AG09309 (cell line): ENCODE measurements at regions not wholly inside any gene's neighbourhood (a gene's known extent, or its start where the extent isn't known, plus 50 kb on each side); places are given as distances from the start of the nearest gene placed in this dataset.

ENCODE experiments used
- DNase-seq: peaks from one replicate; pipeline ENCODE4 v3.0.0-alpha.2; 2010; ENCODE audit warnings: low read depth
- H3K4me3 ChIP-seq: 2 replicates; pipeline ENCODE4 v1.5.1; 2011; ENCODE audit warnings: mild to moderate bottlenecking, low read depth, low read length, moderate library complexity; ENCODE audit not compliant: control insufficient read depth
- TF ChIP-seq, protein P1 (sequence below): IDR thresholded peaks from 2 replicates; pipeline ENCODE4 v1.5.1; 2011; ENCODE audit warnings: mild to moderate bottlenecking, low read depth, low read length, inconsistent platforms; ENCODE audit not compliant: insufficient read depth, control insufficient read depth; ENCODE audit errors: missing control alignments

- H3K4me3 ChIP-seq, result no peak overlapping the region
- TF ChIP-seq, protein P1, sequence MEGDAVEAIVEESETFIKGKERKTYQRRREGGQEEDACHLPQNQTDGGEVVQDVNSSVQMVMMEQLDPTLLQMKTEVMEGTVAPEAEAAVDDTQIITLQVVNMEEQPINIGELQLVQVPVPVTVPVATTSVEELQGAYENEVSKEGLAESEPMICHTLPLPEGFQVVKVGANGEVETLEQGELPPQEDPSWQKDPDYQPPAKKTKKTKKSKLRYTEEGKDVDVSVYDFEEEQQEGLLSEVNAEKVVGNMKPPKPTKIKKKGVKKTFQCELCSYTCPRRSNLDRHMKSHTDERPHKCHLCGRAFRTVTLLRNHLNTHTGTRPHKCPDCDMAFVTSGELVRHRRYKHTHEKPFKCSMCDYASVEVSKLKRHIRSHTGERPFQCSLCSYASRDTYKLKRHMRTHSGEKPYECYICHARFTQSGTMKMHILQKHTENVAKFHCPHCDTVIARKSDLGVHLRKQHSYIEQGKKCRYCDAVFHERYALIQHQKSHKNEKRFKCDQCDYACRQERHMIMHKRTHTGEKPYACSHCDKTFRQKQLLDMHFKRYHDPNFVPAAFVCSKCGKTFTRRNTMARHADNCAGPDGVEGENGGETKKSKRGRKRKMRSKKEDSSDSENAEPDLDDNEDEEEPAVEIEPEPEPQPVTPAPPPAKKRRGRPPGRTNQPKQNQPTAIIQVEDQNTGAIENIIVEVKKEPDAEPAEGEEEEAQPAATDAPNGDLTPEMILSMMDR, result no peak
- DNase-seq, result no peak
Observed at GRCh38 chr15:93780073-93780472, 451.3 kb upstream of the MCTP2 start.

DNA sequence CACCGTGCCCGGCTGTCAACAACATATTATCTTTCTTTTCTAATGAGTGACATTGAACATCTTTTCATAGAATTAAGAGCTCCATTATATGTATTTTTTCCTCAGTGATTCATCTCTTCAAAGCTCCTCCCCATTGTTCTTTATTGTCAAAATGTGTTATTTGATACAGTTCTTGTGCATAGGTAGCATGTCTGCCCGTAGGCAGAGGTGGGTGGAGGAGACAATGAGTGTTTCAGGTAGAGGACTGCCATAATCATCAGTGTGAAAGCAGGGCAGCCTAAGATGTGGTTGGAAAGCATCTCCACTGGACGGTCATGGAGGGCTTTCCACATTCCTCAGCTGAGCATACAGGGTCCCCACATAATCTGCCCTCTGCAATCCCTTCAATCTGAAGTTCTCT, 452.0 kb upstream of the MCTP2 start:
- DNase-seq, result no peak
- TF ChIP-seq, protein P1, result no peak
- no peak overlapping the region for H3K4me3 ChIP-seq

DNA sequence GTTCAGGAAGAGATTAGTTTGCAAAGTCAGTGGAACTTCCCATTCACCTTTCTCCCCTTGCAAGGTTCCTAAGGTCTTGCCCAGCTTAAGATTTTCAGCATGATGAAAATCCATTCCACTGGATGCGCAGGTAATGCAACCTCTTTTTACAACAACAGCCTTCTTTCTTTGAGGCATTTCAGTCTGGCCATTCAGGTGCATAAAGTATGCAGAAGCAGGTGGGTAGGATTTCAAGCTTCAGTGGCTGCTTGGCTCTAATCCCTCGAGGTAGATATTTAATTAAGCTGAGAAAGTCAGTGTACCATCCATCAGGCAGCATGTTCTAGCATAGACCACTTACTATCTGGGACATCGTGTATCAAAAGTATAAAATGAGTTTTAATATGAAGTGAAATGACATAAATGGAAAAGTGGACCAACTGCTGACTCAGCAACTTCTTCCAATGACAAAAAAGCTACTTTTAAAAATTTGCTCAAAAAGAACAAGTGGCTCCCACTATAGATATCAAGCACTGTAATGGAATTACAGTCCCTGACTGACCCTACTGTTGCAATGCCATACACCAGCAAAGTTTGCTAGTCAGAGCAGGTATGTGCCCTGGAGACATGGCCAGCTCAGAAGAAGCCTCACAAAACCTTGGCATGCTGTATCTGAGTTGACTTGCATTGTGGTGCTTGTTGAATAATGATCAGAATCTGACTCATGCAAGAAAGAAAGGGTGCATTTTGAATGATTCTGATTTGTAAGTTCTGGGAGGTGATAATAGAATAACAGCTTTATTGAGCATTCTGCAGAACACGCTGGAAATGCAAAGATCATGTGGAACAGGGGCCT, 459.9 kb upstream of the MCTP2 start:
- DNase-seq, result no peak
- no peak overlapping the region for H3K4me3 ChIP-seq
- TF ChIP-seq, protein P1, result no peak

GRCh38 chr15:93770788-93771187, 460.6 kb upstream of the MCTP2 start:
- TF ChIP-seq, protein P1, result no peak
- no peak overlapping the region for H3K4me3 ChIP-seq
- DNase-seq, result no peak

DNA sequence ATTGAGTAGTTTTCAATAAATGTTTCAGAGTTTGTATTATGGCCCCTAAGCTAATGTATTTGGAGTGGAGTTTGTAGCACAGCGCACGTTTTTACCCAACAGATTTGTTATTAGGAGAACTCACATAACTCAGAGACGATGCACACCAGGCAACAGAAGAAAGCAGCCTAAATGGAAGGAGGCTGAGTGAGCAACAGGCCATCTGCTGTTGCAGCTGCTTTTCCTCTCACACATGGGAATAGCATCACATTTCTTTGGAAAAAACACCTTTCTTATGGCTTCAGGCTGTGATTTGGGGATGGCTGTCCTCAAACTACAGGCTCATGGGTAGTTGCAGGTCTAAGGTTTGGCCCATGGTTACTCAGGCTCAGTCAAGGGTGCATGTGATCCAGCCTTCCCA, 469.3 kb upstream of the MCTP2 start:
- TF ChIP-seq, protein P1, result no peak
- no peak overlapping the region for H3K4me3 ChIP-seq
- DNase-seq, result no peak

DNA sequence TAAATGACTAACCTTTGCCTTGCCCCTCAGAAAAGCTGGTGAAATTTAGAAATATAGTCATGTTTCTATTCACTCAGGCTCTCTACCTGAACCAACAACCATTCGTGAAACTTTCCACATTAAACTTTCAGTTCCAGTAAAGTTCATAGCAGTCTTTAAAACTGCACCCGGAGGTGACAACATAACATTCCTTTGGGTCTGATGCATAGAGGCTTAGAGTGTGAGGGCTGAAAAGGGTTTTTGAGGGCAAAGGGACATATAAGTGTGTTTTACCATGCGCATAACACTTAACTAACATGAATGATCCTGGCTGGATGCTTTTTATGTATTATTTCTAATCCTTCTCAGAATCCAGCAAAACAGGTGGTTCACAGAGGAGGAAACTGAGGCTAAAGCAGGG, 471.7 kb upstream of the MCTP2 start:
- DNase-seq, result no peak
- no peak overlapping the region for H3K4me3 ChIP-seq
- TF ChIP-seq, protein P1, result no peak
